Loucy (cell line): ENCODE measurements at regions not wholly inside any gene's neighbourhood (a gene's known extent, or its start where the extent isn't known, plus 50 kb on each side); places are given as distances from the start of the nearest gene placed in this dataset.

Experiments used
- H2AFZ ChIP-seq: fragments of 200-600 bp; sonication (generic); 2 replicates; pipeline ENCODE4 v1.6.0; 2016; ENCODE audit warnings: antibody characterized with exemption, mild to moderate bottlenecking, low read length, moderate library complexity
- H3F3A ChIP-seq: fragments of 200-600 bp; 2 replicates; pipeline ENCODE4 v1.6.0; 2016; ENCODE audit warnings: antibody characterized with exemption, low read depth, mild to moderate bottlenecking
- H3K27me3 ChIP-seq: fragments of 200-600 bp; sonication (generic); 2 replicates; pipeline ENCODE4 v1.6.1; 2014; ENCODE audit warnings: low read length, mild to moderate bottlenecking; ENCODE audit not compliant: insufficient read depth, poor library complexity, severe bottlenecking
- H3K36me3 ChIP-seq: fragments of 200-600 bp; sonication (generic); 2 replicates; pipeline ENCODE4 v1.6.1; 2016; ENCODE audit warnings: low read length; ENCODE audit not compliant: insufficient read depth
- H3K4me1 ChIP-seq: fragments of 200-600 bp; sonication (generic); 2 replicates; pipeline ENCODE4 v1.5.1; 2014; ENCODE audit warnings: low read length, mild to moderate bottlenecking; ENCODE audit not compliant: insufficient read depth, poor library complexity, severe bottlenecking
- H3K4me2 ChIP-seq: fragments of 200-600 bp; sonication (generic); 2 replicates; pipeline ENCODE4 v1.6.0; 2014; ENCODE audit warnings: antibody characterized with exemption, low read length, low read depth, mild to moderate bottlenecking; ENCODE audit not compliant: poor library complexity, severe bottlenecking
- H3K4me3 ChIP-seq: fragments of 200-600 bp; sonication (generic); 2 replicates; pipeline ENCODE4 v1.5.1; 2014; ENCODE audit warnings: low read length, mild to moderate bottlenecking, mixed read lengths; ENCODE audit not compliant: poor library complexity, severe bottlenecking
- H3K79me2 ChIP-seq: fragments of 200-600 bp; sonication (generic); 2 replicates; pipeline ENCODE4 v1.6.1; 2014; ENCODE audit warnings: low read length; ENCODE audit not compliant: insufficient read depth
- H3K9ac ChIP-seq: fragments of 200-600 bp; sonication (generic); 2 replicates; pipeline ENCODE4 v1.6.0; 2014; ENCODE audit warnings: mild to moderate bottlenecking, low read depth, low read length, moderate library complexity; ENCODE audit not compliant: poor library complexity, severe bottlenecking
- H3K9me2 ChIP-seq: fragments of 200-600 bp; sonication (generic); replicated peaks from 2 replicates; pipeline ENCODE4 v1.6.1; 2016; ENCODE audit warnings: low read depth, low read length, mixed read lengths
- H3K9me3 ChIP-seq: fragments of 200-600 bp; sonication (generic); 2 replicates; pipeline ENCODE4 v1.6.1; 2014; ENCODE audit warnings: mild to moderate bottlenecking, antibody characterized with exemption, low read length, low read depth; ENCODE audit not compliant: insufficient read depth
- H4K20me1 ChIP-seq: fragments of 200-600 bp; sonication (generic); 2 replicates; pipeline ENCODE4 v1.6.0; 2014; ENCODE audit warnings: antibody characterized with exemption, low read length, mild to moderate bottlenecking; ENCODE audit not compliant: insufficient read depth, poor library complexity, severe bottlenecking
- CTCF ChIP-seq: fragments of 200-600 bp; sonication (generic); conservative IDR thresholded peaks from 2 replicates; pipeline ENCODE4 v1.5.1; 2014; ENCODE audit warnings: mild to moderate bottlenecking, antibody characterized with exemption, low read length
- EZH2phosphoT487 ChIP-seq: fragments of 200-600 bp; IDR thresholded peaks from 2 replicates; pipeline ENCODE4 v1.6.1; 2018; ENCODE audit warnings: antibody characterized with exemption, mild to moderate bottlenecking, moderate library complexity, borderline replicate concordance

GRCh38 chr12:13433768-13434167 lies 237.2 kb downstream of the EMP1 start:
- no peak overlapping the region for H3K4me3 ChIP-seq
- no peaks in the 10 kb centered on the region for H3K4me1 ChIP-seq
- H3K9me3 ChIP-seq = no peaks in the 10 kb centered on the region
- no peak overlapping the region for H3K9ac ChIP-seq
- H3K9me2 ChIP-seq = no peaks in the 10 kb centered on the region
- TF ChIP-seq EZH2phosphoT487 = no peak
- TF ChIP-seq CTCF = no peak
- H3K4me2 ChIP-seq = no peak overlapping the region
- no peaks in the 10 kb centered on the region for H3F3A ChIP-seq
- H2AFZ ChIP-seq = no peak overlapping the region
- H3K27me3 ChIP-seq = no peaks in the 10 kb centered on the region
- no peaks in the 10 kb centered on the region for H3K36me3 ChIP-seq
- H4K20me1 ChIP-seq = no peaks in the 10 kb centered on the region
- H3K79me2 ChIP-seq = no peaks in the 10 kb centered on the region

- Histone ChIP-seq H3K79me2 (no peaks in the 10 kb centered on the region), H3K4me2 (no peak overlapping the region), H3K9ac (no peak overlapping the region), H2AFZ (no peak overlapping the region), H3K9me3 (no peaks in the 10 kb centered on the region), H3K27me3 (no peaks in the 10 kb centered on the region), H3K4me3 (no peak overlapping the region), H3K36me3 (no peaks in the 10 kb centered on the region), H4K20me1 (no peaks in the 10 kb centered on the region), H3F3A (no peaks in the 10 kb centered on the region), H3K9me2 (no peaks in the 10 kb centered on the region), H3K4me1 (no peaks in the 10 kb centered on the region)
- no peak for TF ChIP-seq EZH2phosphoT487
- no peak for TF ChIP-seq CTCF
These were observed 234.5 kb downstream of the EMP1 start for GRCh38 chr12:13431041-13431440.

- Histone ChIP-seq H4K20me1 (no peaks in the 10 kb centered on the region), H3K4me1 (no peaks in the 10 kb centered on the region), H3K4me3 (no peak overlapping the region), H3K79me2 (no peaks in the 10 kb centered on the region), H2AFZ (no peak overlapping the region), H3K9me3 (no peaks in the 10 kb centered on the region), H3K9ac (no peak overlapping the region), H3K27me3 (no peaks in the 10 kb centered on the region), H3K36me3 (no peaks in the 10 kb centered on the region), H3K9me2 (no peaks in the 10 kb centered on the region), H3K4me2 (no peak overlapping the region), H3F3A (no peaks in the 10 kb centered on the region)
- no peak for TF ChIP-seq CTCF
- no peak for TF ChIP-seq EZH2phosphoT487
These were observed 232.2 kb downstream of the EMP1 start for GRCh38 chr12:13428538-13429265.
